Uterus (tissue), 3 donors: ENCODE measurements at regions not wholly inside any gene's neighbourhood (a gene's known extent, or its start where the extent isn't known, plus 50 kb on each side); places are given as distances from the start of the nearest gene placed in this dataset.

Experiments used
- DNase-seq, 2 donors: peaks; one replicate each; pipeline ENCODE4 v3.0.0-alpha.2; 2019 to 2020
- H3K27ac ChIP-seq, 2 donors: fragments of 200-600 bp; sonication (generic); 1 replicate in 1 of 2; 2 replicates in 1 of 2; pipeline ENCODE4 v1.5.1; 2016 to 2018
- H3K27me3 ChIP-seq, 2 donors: fragments of 200-600 bp; sonication (generic); one replicate each; pipeline ENCODE4 v1.5.1; 2018 to 2019; ENCODE audit warnings: control low read depth in 1 of 2
- H3K36me3 ChIP-seq, 2 donors: fragments of 200-600 bp; sonication (generic); one replicate each; pipeline ENCODE4 v1.5.1; 2019; ENCODE audit warnings: control low read depth in 1 of 2
- H3K4me1 ChIP-seq, 2 donors: fragments of 200-600 bp; sonication (generic); one replicate each; pipeline ENCODE4 v1.5.1; 2018 to 2019; ENCODE audit warnings: control low read depth in 1 of 2
- H3K4me3 ChIP-seq, 2 donors: fragments of 200-600 bp; sonication (generic); 1 replicate in 1 of 2; 2 replicates in 1 of 2; pipeline ENCODE4 v1.5.1; 2018 to 2019; ENCODE audit warnings: mild to moderate bottlenecking in 1 of 2
- H3K9me3 ChIP-seq, 2 donors: fragments of 200-600 bp; sonication (generic); one replicate each; pipeline ENCODE4 v1.5.1; 2019; ENCODE audit warnings: control low read depth in 1 of 2
- POLR2A ChIP-seq, 2 donors: fragments of 450-650 bp; IDR thresholded peaks; one replicate each; pipeline ENCODE4 v1.6.1; 2016; ENCODE audit warnings: antibody characterized with exemption in 2 of 2, mild to moderate bottlenecking in 1 of 2, moderate library complexity in 1 of 2
- intact Hi-C: fragments of 100-400 bp; cut with DNase I; formaldehyde crosslinking; loops from one replicate; pipeline ENCODE4 v1.15.1; 2023; ENCODE audit warnings: low total_unique reads
- TF ChIP-seq, protein P1 (sequence below), 4 experiments: fragments of 200-600 bp in 2 of 4; fragments of 450-650 bp in 2 of 4; sonication (generic) in 2 of 4; IDR thresholded peaks; one replicate each; pipeline ENCODE4 v1.5.1; 2016 to 2019; ENCODE audit warnings: antibody characterized with exemption in 4 of 4, mild to moderate bottlenecking in 2 of 4, moderate library complexity in 1 of 4
- donor health status: DM: yes; HTN: yes; CAD: no.

GRCh38 chr6:164817662-164818061 is 491.7 kb downstream of the C6orf118 start:
- Histone ChIP-seq H3K36me3 (no peaks in the 10 kb centered on the region), H3K27me3 (no peaks in the 10 kb centered on the region), H3K27ac (no peak overlapping the region), H3K9me3 (no peaks in the 10 kb centered on the region), H3K4me1 (no peaks in the 10 kb centered on the region), H3K4me3 (no peak overlapping the region)
- intact Hi-C loops, result no loop called here
- no peak for TF ChIP-seq POLR2A (IDR thresholded peaks at IDR 0.05)
- TF ChIP-seq, protein P1, sequence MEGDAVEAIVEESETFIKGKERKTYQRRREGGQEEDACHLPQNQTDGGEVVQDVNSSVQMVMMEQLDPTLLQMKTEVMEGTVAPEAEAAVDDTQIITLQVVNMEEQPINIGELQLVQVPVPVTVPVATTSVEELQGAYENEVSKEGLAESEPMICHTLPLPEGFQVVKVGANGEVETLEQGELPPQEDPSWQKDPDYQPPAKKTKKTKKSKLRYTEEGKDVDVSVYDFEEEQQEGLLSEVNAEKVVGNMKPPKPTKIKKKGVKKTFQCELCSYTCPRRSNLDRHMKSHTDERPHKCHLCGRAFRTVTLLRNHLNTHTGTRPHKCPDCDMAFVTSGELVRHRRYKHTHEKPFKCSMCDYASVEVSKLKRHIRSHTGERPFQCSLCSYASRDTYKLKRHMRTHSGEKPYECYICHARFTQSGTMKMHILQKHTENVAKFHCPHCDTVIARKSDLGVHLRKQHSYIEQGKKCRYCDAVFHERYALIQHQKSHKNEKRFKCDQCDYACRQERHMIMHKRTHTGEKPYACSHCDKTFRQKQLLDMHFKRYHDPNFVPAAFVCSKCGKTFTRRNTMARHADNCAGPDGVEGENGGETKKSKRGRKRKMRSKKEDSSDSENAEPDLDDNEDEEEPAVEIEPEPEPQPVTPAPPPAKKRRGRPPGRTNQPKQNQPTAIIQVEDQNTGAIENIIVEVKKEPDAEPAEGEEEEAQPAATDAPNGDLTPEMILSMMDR (IDR thresholded peaks at IDR 0.05), result no peak
- no peak for DNase-seq

- intact Hi-C loops, result no loop called here
- no peak for DNase-seq
- no peaks in the 10 kb centered on the region for H3K27me3 ChIP-seq
- TF ChIP-seq, protein P1 (IDR thresholded peaks at IDR 0.05), result no peak
- no peak for TF ChIP-seq POLR2A (IDR thresholded peaks at IDR 0.05)
- no peak overlapping the region for H3K27ac ChIP-seq
- no peaks in the 10 kb centered on the region for H3K9me3 ChIP-seq
- H3K4me1 ChIP-seq, result no peaks in the 10 kb centered on the region
- no peaks in the 10 kb centered on the region for H3K36me3 ChIP-seq
- no peak overlapping the region for H3K4me3 ChIP-seq
Observed at GRCh38 chr6:164812706-164813105, 496.7 kb downstream of the C6orf118 start.

DNA sequence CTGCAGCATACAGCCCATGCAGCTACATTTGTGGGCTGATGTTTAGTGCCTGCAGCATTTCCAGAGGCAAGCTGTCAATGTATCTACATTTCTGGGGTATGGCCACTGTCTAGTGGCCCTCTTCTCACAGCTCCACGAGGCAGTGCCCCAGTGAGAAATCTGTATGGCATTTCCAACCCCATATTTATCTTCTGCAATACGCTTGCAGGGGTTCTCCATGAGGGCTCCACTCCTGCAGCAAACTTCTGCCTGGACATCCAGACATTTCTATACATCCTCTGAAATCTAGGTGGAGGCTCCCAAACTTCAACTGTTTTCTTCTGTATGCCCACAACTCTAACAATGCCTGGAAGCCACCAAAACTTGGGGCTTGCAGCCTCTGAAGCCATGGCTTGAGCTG is 502.3 kb downstream of the C6orf118 start:
- Histone ChIP-seq H3K27me3 (no peaks in the 10 kb centered on the region), H3K4me3 (no peak overlapping the region), H3K4me1 (no peaks in the 10 kb centered on the region), H3K27ac (no peak overlapping the region), H3K36me3 (no peaks in the 10 kb centered on the region), H3K9me3 (no peaks in the 10 kb centered on the region)
- DNase-seq, result no peak
- intact Hi-C loops, result no loop called here
- TF ChIP-seq POLR2A (IDR thresholded peaks at IDR 0.05), result no peak
- TF ChIP-seq, protein P1 (IDR thresholded peaks at IDR 0.05), result no peak

- no peak for DNase-seq
- no peaks in the 10 kb centered on the region for H3K27me3 ChIP-seq
- intact Hi-C loops, result no loop called here
- H3K9me3 ChIP-seq, result no peaks in the 10 kb centered on the region
- no peak overlapping the region for H3K4me3 ChIP-seq
- no peak overlapping the region for H3K27ac ChIP-seq
- H3K4me1 ChIP-seq, result no peaks in the 10 kb centered on the region
- TF ChIP-seq POLR2A (IDR thresholded peaks at IDR 0.05), result no peak
- TF ChIP-seq, protein P1 (IDR thresholded peaks at IDR 0.05), result no peak
- no peaks in the 10 kb centered on the region for H3K36me3 ChIP-seq
Observed at GRCh38 chr6:164795056-164795815, 514.2 kb downstream of the C6orf118 start.

- intact Hi-C loops, result no loop called here
- Histone ChIP-seq H3K9me3 (no peaks in the 10 kb centered on the region), H3K4me3 (no peak overlapping the region), H3K27me3 (no peaks in the 10 kb centered on the region), H3K27ac (no peak overlapping the region), H3K36me3 (no peaks in the 10 kb centered on the region), H3K4me1 (no peaks in the 10 kb centered on the region)
- TF ChIP-seq, protein P1 (IDR thresholded peaks at IDR 0.05), result no peak
- no peak for TF ChIP-seq POLR2A (IDR thresholded peaks at IDR 0.05)
- DNase-seq, result no peak
Observed at GRCh38 chr6:164792666-164793065, 516.7 kb downstream of the C6orf118 start.
